ENCODE measurements at regions not wholly inside any gene's neighbourhood (a gene's known extent, or its start where the extent isn't known, plus 50 kb on each side); places are given as distances from the start of the nearest gene placed in this dataset.

DNA sequence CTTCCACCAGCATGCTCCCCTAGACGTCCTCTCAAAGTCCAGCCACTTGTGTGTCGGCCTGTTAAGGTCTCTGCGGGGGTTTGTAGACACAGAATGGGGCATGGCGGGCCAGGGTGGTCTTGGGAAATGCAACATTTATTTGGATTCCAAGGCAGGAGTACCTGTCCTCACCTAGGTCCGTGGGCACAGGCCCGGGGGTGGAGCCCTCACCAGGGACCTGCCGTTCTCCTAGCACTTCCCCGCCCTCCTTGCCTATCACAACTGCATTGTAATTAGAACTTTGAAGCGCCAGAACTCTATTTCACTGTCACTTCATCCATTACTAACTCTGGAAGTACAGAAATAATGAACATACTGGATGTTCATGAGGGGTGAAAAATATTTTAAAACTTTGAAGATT, 268.3 kb upstream of the ACTBL2 start:
- H3K27ac ChIP-seq, result no peak overlapping the region
- TF ChIP-seq ZFX (IDR thresholded peaks at IDR 0.05; ENCODE audit: borderline replicate concordance), result no peak
- TF ChIP-seq, protein P1, sequence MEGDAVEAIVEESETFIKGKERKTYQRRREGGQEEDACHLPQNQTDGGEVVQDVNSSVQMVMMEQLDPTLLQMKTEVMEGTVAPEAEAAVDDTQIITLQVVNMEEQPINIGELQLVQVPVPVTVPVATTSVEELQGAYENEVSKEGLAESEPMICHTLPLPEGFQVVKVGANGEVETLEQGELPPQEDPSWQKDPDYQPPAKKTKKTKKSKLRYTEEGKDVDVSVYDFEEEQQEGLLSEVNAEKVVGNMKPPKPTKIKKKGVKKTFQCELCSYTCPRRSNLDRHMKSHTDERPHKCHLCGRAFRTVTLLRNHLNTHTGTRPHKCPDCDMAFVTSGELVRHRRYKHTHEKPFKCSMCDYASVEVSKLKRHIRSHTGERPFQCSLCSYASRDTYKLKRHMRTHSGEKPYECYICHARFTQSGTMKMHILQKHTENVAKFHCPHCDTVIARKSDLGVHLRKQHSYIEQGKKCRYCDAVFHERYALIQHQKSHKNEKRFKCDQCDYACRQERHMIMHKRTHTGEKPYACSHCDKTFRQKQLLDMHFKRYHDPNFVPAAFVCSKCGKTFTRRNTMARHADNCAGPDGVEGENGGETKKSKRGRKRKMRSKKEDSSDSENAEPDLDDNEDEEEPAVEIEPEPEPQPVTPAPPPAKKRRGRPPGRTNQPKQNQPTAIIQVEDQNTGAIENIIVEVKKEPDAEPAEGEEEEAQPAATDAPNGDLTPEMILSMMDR (IDR thresholded peaks at IDR 0.05), result no peak

- no peak overlapping the region for H3K27ac ChIP-seq
- no peak for TF ChIP-seq ZFX (IDR thresholded peaks at IDR 0.05; ENCODE audit: borderline replicate concordance)
- TF ChIP-seq, protein P1 (IDR thresholded peaks at IDR 0.05), result no peak
Observed at GRCh38 chr5:57750282-57750681, 267.7 kb upstream of the ACTBL2 start.

DNA sequence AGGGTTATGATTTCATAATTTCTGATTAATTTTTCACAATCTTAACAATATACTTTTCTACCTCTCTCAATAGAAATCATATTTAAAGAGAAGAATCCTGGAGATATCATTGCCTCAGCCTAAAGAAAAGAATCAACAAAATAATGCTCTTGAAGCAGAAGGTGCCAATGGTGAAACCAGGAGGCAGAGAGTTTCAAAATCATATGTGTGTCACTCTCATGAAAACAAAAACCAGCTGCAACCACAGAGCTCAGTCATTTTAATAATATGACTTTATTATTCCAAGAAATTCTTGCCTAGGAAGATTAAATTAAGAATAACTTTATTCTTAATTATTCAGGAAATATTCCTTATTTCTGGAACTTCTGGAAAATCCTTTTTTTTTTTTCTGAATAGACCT, 266.8 kb upstream of the ACTBL2 start:
- H3K27ac ChIP-seq, result no peak overlapping the region
- no peak for TF ChIP-seq ZFX (IDR thresholded peaks at IDR 0.05; ENCODE audit: borderline replicate concordance)
- TF ChIP-seq, protein P1 (IDR thresholded peaks at IDR 0.05), result no peak

GRCh38 chr5:57745700-57746651, 263.4 kb upstream of the ACTBL2 start:
- TF ChIP-seq, protein P1 (IDR thresholded peaks at IDR 0.05), result no peak
- TF ChIP-seq ZFX (IDR thresholded peaks at IDR 0.05; ENCODE audit: borderline replicate concordance), result no peak
- H3K27ac ChIP-seq, result no peak overlapping the region

- TF ChIP-seq ZFX (IDR thresholded peaks at IDR 0.05; ENCODE audit: borderline replicate concordance), result no peak
- TF ChIP-seq, protein P1 (IDR thresholded peaks at IDR 0.05), result no peak
Observed at GRCh38 chr5:57745029-57745428, 262.4 kb upstream of the ACTBL2 start.

GRCh38 chr5:57741336-57741735, 258.7 kb upstream of the ACTBL2 start:
- no peak overlapping the region for H3K27ac ChIP-seq
- no peak for TF ChIP-seq ZFX (IDR thresholded peaks at IDR 0.05; ENCODE audit: borderline replicate concordance)
- TF ChIP-seq, protein P1 (IDR thresholded peaks at IDR 0.05), result no peak

More at GRCh38 chr5:57745029-57745428, 262.4 kb upstream of the ACTBL2 start:
- no peak overlapping the region for H3K27ac ChIP-seq

- no peak for TF ChIP-seq ZFX (IDR thresholded peaks at IDR 0.05; ENCODE audit: borderline replicate concordance)
- TF ChIP-seq, protein P1 (IDR thresholded peaks at IDR 0.05), result no peak
- no peak overlapping the region for H3K27ac ChIP-seq
Observed at GRCh38 chr5:57738787-57739186, 256.2 kb upstream of the ACTBL2 start.

All from 22Rv1 (cell line).